PC-9 (cell line): ENCODE measurements at regions not wholly inside any gene's neighbourhood (a gene's known extent, or its start where the extent isn't known, plus 50 kb on each side); places are given as distances from the start of the nearest gene placed in this dataset.

Experiments used
- BruUV-seq: library from RNA; stranded (reverse); fragments of 400-500 nt; replicated peaks from 2 replicates; lab custom pipeline; 2021; lab: Mats Ljungman, UMichigan
- CTCF ChIA-PET: fragments of 300-600 bp; sonication (Branson Sonifier 250); formaldehyde crosslinking; loops from one replicate; lab custom pipeline; 2022; ENCODE audit warnings: antibody characterized with exemption; lab: Charles Lee
- POLR2A ChIA-PET: fragments of 300-600 bp; sonication (Branson Sonifier 250); formaldehyde crosslinking; loops from one replicate; lab custom pipeline; 2022; ENCODE audit warnings: antibody characterized with exemption; ENCODE audit not compliant: unreplicated experiment; lab: Charles Lee
- DNase-seq, 2 experiments: peaks; one replicate each; pipeline versions ENCODE4 v3.0.0 to v3.0.0-alpha.2; 2015 to 2022; ENCODE audit warnings: mixed read lengths in 1 of 2
- H2AFZ ChIP-seq: fragments of 200-600 bp; sonication (generic); 2 replicates; pipeline ENCODE4 v1.8.1; 2017; ENCODE audit warnings: antibody characterized with exemption
- H3F3A ChIP-seq: fragments of 200-600 bp; sonication (generic); 2 replicates; pipeline ENCODE4 v1.8.1; 2017; ENCODE audit warnings: antibody characterized with exemption, mild to moderate bottlenecking, low read depth; ENCODE audit not compliant: insufficient read depth
- H3K27ac ChIP-seq: fragments of 200-600 bp; sonication (generic); 2 replicates; pipeline ENCODE4 v1.6.1; 2016; ENCODE audit warnings: mixed run types
- H3K27me3 ChIP-seq: fragments of 200-600 bp; sonication (generic); 2 replicates; pipeline ENCODE4 v1.6.1; 2016; ENCODE audit warnings: low read depth, mixed run types; ENCODE audit not compliant: insufficient read depth
- H3K36me3 ChIP-seq: fragments of 200-600 bp; sonication (generic); 2 replicates; pipeline ENCODE4 v1.6.1; 2016; ENCODE audit warnings: low read depth, mixed run types
- H3K4me1 ChIP-seq: fragments of 200-600 bp; sonication (generic); replicated peaks from 2 replicates; pipeline ENCODE4 v1.6.1; 2016; ENCODE audit warnings: mixed run types; ENCODE audit not compliant: insufficient read depth
- H3K4me2 ChIP-seq: fragments of 200-600 bp; sonication (generic); 2 replicates; pipeline ENCODE4 v1.6.1; 2017; ENCODE audit warnings: mixed run types
- H3K4me3 ChIP-seq: fragments of 200-600 bp; sonication (generic); 2 replicates; pipeline ENCODE4 v1.6.1; 2016; ENCODE audit warnings: mixed run types
- H3K79me2 ChIP-seq: fragments of 200-600 bp; sonication (generic); 2 replicates; pipeline ENCODE4 v1.6.1; 2017; ENCODE audit warnings: low read depth, mixed run types
- H3K9me2 ChIP-seq: fragments of 200-600 bp; sonication (generic); 2 replicates; pipeline ENCODE4 v1.8.1; 2017; ENCODE audit warnings: mild to moderate bottlenecking; ENCODE audit not compliant: insufficient read depth
- H3K9me3 ChIP-seq: fragments of 200-600 bp; sonication (generic); 2 replicates; pipeline ENCODE4 v1.8.1; 2016; ENCODE audit warnings: low read depth; ENCODE audit not compliant: insufficient read depth
- H4K20me1 ChIP-seq: fragments of 200-600 bp; sonication (generic); 2 replicates; pipeline ENCODE4 v1.8.1; 2017; ENCODE audit not compliant: insufficient read depth
- CTCF ChIP-seq: fragments of 200-600 bp; sonication (generic); conservative IDR thresholded peaks from 2 replicates; pipeline ENCODE4 v1.6.1; 2017; ENCODE audit warnings: mixed run types, antibody characterized with exemption, mild to moderate bottlenecking, moderate library complexity
- EZH2 ChIP-seq: fragments of 200-600 bp; sonication (generic); IDR thresholded peaks from 2 replicates; pipeline ENCODE4 v1.8.0; 2017; ENCODE audit warnings: antibody characterized with exemption, low read depth
- intact Hi-C: fragments of 100-400 bp; cut with micrococcal nuclease; formaldehyde crosslinking; loops from one replicate; pipeline ENCODE4 v1.10.0; 2022; ENCODE audit not compliant: unreplicated experiment

- Histone ChIP-seq H3K27ac (no peak overlapping the region), H4K20me1 (no peaks in the 10 kb centered on the region), H3K79me2 (no peaks in the 10 kb centered on the region), H3F3A (no peaks in the 10 kb centered on the region), H3K4me1 (no peaks in the 10 kb centered on the region), H3K4me3 (no peak overlapping the region), H3K9me2 (no peaks in the 10 kb centered on the region), H3K4me2 (no peak overlapping the region), H3K9me3 (no peaks in the 10 kb centered on the region), H3K27me3 (no peaks in the 10 kb centered on the region), H3K36me3 (no peaks in the 10 kb centered on the region), H2AFZ (no peak overlapping the region)
- no peak for TF ChIP-seq CTCF
- no peak for TF ChIP-seq EZH2
- no TSS peak for BruUV-seq
- DNase-seq, result no peak
- intact Hi-C loops, result no loop called here
- ChIA-PET POLR2A (no interaction called here), CTCF (no interaction called here)
Measured at GRCh38 chr9:88053856-88054501, 79.6 kb upstream of the CDK20 start.

GRCh38 chr9:88052321-88052965 is 78.1 kb upstream of the CDK20 start:
- intact Hi-C loops, result no loop called here
- no peak for DNase-seq
- BruUV-seq, result no TSS peak
- Histone ChIP-seq H3K4me1 (no peaks in the 10 kb centered on the region), H3K79me2 (no peaks in the 10 kb centered on the region), H3K9me3 (no peaks in the 10 kb centered on the region), H2AFZ (no peak overlapping the region), H3F3A (no peaks in the 10 kb centered on the region), H3K9me2 (no peaks in the 10 kb centered on the region), H4K20me1 (no peaks in the 10 kb centered on the region), H3K4me2 (no peak overlapping the region), H3K4me3 (no peak overlapping the region), H3K36me3 (no peaks in the 10 kb centered on the region), H3K27ac (no peak overlapping the region), H3K27me3 (no peaks in the 10 kb centered on the region)
- CTCF ChIA-PET, result no interaction called here
- POLR2A ChIA-PET, result no interaction called here
- TF ChIP-seq CTCF (no peak), EZH2 (no peak)

GRCh38 chr9:88051138-88051537 is 76.8 kb upstream of the CDK20 start:
- intact Hi-C loops, result no loop called here
- Histone ChIP-seq H3K9me2 (no peaks in the 10 kb centered on the region), H4K20me1 (no peaks in the 10 kb centered on the region), H3K27ac (no peak overlapping the region), H2AFZ (no peak overlapping the region), H3K9me3 (no peaks in the 10 kb centered on the region), H3F3A (no peaks in the 10 kb centered on the region), H3K4me3 (no peak overlapping the region), H3K36me3 (no peaks in the 10 kb centered on the region), H3K4me2 (no peak overlapping the region), H3K79me2 (no peaks in the 10 kb centered on the region), H3K4me1 (no peaks in the 10 kb centered on the region), H3K27me3 (no peaks in the 10 kb centered on the region)
- no peak for DNase-seq
- no TSS peak for BruUV-seq
- POLR2A ChIA-PET, result no interaction called here
- CTCF ChIA-PET, result interaction anchor here (0.6 kb wide), 1 partner anchor 1016 kb away, joined by 3 read pairs; no protein-coding TSS in a partner anchor
- TF ChIP-seq EZH2, result no peak
- TF ChIP-seq CTCF, result no peak
